ENCODE measurements at regions not wholly inside any gene's neighbourhood (a gene's known extent, or its start where the extent isn't known, plus 50 kb on each side); places are given as distances from the start of the nearest gene placed in this dataset.

GRCh38 chr3:168534761-168535160 is 439.0 kb upstream of the GOLIM4 start:
- Histone ChIP-seq H3K27ac (no peak overlapping the region), H3K4me3 (no peak overlapping the region), H3K36me3 (no peaks in the 10 kb centered on the region), H3K27me3 (no peaks in the 10 kb centered on the region), H3K4me1 (no peaks in the 10 kb centered on the region), H3K9me3 (no peaks in the 10 kb centered on the region)
- DNase-seq (ENCODE audit: low spot score in 2 of 2) = no peak
- WGBS = 66% methylated on average over 3 of the region's 3 CpGs
- TF ChIP-seq CTCF (IDR thresholded peaks at IDR 0.05) = no peak
- TF ChIP-seq POLR2A (IDR thresholded peaks at IDR 0.05) = no peak
- no peak for TF ChIP-seq EP300 (IDR thresholded peaks at IDR 0.05)

- Histone ChIP-seq H3K27ac (no peak overlapping the region), H3K4me3 (no peak overlapping the region), H3K36me3 (no peaks in the 10 kb centered on the region), H3K9me3 (no peaks in the 10 kb centered on the region), H3K27me3 (no peaks in the 10 kb centered on the region), H3K4me1 (no peaks in the 10 kb centered on the region)
- no peak for DNase-seq (ENCODE audit: low spot score in 2 of 2)
- 67% methylated on average over 2 of the region's 2 CpGs for WGBS
- TF ChIP-seq POLR2A (IDR thresholded peaks at IDR 0.05) (no peak), CTCF (IDR thresholded peaks at IDR 0.05) (no peak), EP300 (IDR thresholded peaks at IDR 0.05) (no peak), POLR2AphosphoS5 (IDR thresholded peaks at IDR 0.05) (no peak)
These were observed 437.9 kb upstream of the GOLIM4 start for GRCh38 chr3:168533600-168533999.

- no peaks in the 10 kb centered on the region for H3K4me1 ChIP-seq
- no peaks in the 10 kb centered on the region for H3K36me3 ChIP-seq
- no peak overlapping the region for H3K4me3 ChIP-seq
- no peaks in the 10 kb centered on the region for H3K9me3 ChIP-seq
- 96% methylated on average over 1 of the region's 1 CpG for WGBS
- H3K27me3 ChIP-seq = no peaks in the 10 kb centered on the region
- no peak overlapping the region for H3K27ac ChIP-seq
- TF ChIP-seq POLR2AphosphoS5 (IDR thresholded peaks at IDR 0.05) = no peak
- no peak for TF ChIP-seq POLR2A (IDR thresholded peaks at IDR 0.05)
- TF ChIP-seq CTCF (IDR thresholded peaks at IDR 0.05) = no peak
- no peak for DNase-seq (ENCODE audit: low spot score in 2 of 2)
These were observed 436.4 kb upstream of the GOLIM4 start for GRCh38 chr3:168532135-168532534.

- no peak for DNase-seq (ENCODE audit: low spot score in 2 of 2)
- H3K27me3 ChIP-seq = no peaks in the 10 kb centered on the region
- H3K9me3 ChIP-seq = no peaks in the 10 kb centered on the region
- H3K4me3 ChIP-seq = no peak overlapping the region
- no peaks in the 10 kb centered on the region for H3K4me1 ChIP-seq
- TF ChIP-seq POLR2AphosphoS5 (IDR thresholded peaks at IDR 0.05) = no peak
- TF ChIP-seq EP300 (IDR thresholded peaks at IDR 0.05) = no peak
- TF ChIP-seq CTCF (IDR thresholded peaks at IDR 0.05) = no peak
- TF ChIP-seq POLR2A (IDR thresholded peaks at IDR 0.05) = no peak
- H3K27ac ChIP-seq = no peak overlapping the region
- WGBS = 78% methylated on average over 4 of the region's 4 CpGs
- no peaks in the 10 kb centered on the region for H3K36me3 ChIP-seq
These were observed 435.4 kb upstream of the GOLIM4 start for GRCh38 chr3:168531116-168531515.

- 78% methylated on average over 1 of the region's 1 CpG for WGBS
- H3K27me3 ChIP-seq = no peaks in the 10 kb centered on the region
- TF ChIP-seq POLR2A (IDR thresholded peaks at IDR 0.05) (no peak), POLR2AphosphoS5 (IDR thresholded peaks at IDR 0.05) (no peak), EP300 (IDR thresholded peaks at IDR 0.05) (no peak), CTCF (IDR thresholded peaks at IDR 0.05) (no peak)
These were observed 428.4 kb upstream of the GOLIM4 start for GRCh38 chr3:168524129-168524528.

More at GRCh38 chr3:168524129-168524528, 428.4 kb upstream of the GOLIM4 start:
- H3K4me1 ChIP-seq = no peaks in the 10 kb centered on the region
- H3K36me3 ChIP-seq = no peaks in the 10 kb centered on the region
- no peak overlapping the region for H3K27ac ChIP-seq
- H3K9me3 ChIP-seq = no peaks in the 10 kb centered on the region
- H3K4me3 ChIP-seq = no peak overlapping the region
- DNase-seq (ENCODE audit: low spot score in 2 of 2) = no peak

Data from suprapubic skin (tissue), 4 donors.